ENCODE measurements at regions not wholly inside any gene's neighbourhood (a gene's known extent, or its start where the extent isn't known, plus 50 kb on each side); places are given as distances from the start of the nearest gene placed in this dataset.
"Not testable (repeated sequence)": the region's sequence is repeated elsewhere in the genome, so short reads cannot be mapped to it uniquely, and the experiment has no call there.

DNA sequence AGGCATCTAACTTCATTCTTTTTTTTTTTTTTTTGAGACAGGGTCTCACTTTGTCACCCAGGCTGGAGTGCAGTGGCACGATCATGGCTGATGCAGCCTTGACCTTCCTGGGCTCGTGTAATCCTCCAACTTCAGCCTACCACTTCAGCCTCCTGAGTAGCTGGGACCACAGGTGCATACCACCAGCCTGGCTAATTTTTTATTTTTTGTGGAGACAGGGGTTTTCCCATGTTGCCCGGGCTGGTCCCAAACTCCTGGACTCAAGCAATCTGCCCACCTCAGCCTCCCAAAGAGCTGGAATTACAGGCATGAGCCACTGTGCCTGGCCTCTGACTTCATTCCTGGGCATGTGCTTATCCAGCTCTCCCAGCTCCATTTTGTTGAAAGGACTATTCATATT lies 311.9 kb downstream of the RPS24 start:
- H3K4me3 Mint-ChIP-seq; intact Hi-C loops (cut with micrococcal nuclease); H3K4me1 Mint-ChIP-seq (ENCODE audit: low read depth); H3K9me3 Mint-ChIP-seq; H3K36me3 Mint-ChIP-seq (ENCODE audit: low read depth); CTCF ChIA-PET; DNase-seq; H3K27ac Mint-ChIP-seq; H3K27me3 Mint-ChIP-seq (ENCODE audit: low read depth): not testable (repeated sequence)

DNA sequence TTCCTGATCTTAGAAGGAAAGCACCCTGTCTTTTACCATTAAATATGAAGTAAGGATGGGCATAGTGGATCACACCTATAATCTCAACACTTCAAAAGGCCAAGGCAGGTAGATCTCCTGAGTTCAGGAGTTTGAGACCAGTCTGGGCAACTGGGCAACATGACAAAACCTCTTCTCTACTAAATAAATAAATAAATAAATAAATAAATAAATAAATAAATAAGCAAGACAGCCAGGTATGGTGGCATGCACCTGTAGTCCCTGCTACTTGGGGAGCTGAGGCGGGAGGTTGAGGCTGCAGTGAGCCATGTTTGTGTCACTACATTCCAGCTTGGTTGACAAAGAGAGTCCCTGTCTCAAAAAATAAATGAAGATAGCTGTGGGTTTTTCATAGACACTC lies 313.1 kb downstream of the RPS24 start:
- no peak for DNase-seq
- CTCF ChIA-PET: no interaction called here
- intact Hi-C loops (cut with micrococcal nuclease): no loop called here
- Mint-ChIP-seq H3K9me3 (no peaks in the 10 kb centered on the region), H3K27me3 (ENCODE audit: low read depth) (no peaks in the 10 kb centered on the region), H3K27ac (no peak overlapping the region), H3K4me3 (no peak overlapping the region), H3K4me1 (ENCODE audit: low read depth) (no peaks in the 10 kb centered on the region), H3K36me3 (ENCODE audit: low read depth) (no peaks in the 10 kb centered on the region)

DNA sequence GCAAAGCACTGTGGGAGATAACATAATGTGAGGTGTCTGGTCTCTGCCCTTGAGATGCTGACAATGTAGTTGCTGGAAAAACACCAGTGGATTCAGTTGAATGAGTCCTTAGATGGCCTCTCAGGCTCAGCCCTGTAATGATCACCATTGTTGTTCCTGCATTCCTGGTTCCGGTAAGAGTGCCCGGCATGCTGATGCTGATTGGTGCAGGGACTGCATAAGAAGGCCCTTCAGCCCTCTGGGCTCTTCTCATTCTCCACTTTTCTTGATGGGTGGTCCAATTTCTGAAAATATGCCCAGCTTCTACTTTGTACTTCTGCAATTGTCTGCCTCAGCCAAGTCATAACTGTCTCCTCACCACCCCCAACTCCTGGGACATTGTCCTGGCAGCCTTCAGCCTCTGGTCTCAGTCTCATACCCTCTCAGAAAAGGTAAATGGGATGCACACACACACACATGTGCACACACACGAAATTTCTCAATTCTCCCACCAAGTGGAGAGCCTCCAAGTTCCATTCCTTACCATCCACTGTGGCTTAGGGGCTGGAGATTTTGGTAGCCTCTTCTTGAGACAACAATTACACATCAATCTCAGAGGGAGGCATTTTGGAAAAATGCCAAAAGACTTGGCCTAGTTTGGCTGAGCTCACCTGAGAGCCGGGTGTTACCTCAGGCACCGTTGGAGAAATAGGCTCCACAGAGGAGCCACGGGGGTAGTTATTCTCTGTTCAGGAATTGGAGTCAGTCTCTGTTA lies 314.9 kb downstream of the RPS24 start:
- Mint-ChIP-seq H3K4me3 (no peak overlapping the region), H3K36me3 (ENCODE audit: low read depth) (no peaks in the 10 kb centered on the region), H3K9me3 (no peaks in the 10 kb centered on the region), H3K27me3 (ENCODE audit: low read depth) (no peaks in the 10 kb centered on the region), H3K4me1 (ENCODE audit: low read depth) (no peaks in the 10 kb centered on the region), H3K27ac (no peak overlapping the region)
- CTCF ChIA-PET: no interaction called here
- no peak for DNase-seq
- intact Hi-C loops (cut with micrococcal nuclease): no loop called here

DNA sequence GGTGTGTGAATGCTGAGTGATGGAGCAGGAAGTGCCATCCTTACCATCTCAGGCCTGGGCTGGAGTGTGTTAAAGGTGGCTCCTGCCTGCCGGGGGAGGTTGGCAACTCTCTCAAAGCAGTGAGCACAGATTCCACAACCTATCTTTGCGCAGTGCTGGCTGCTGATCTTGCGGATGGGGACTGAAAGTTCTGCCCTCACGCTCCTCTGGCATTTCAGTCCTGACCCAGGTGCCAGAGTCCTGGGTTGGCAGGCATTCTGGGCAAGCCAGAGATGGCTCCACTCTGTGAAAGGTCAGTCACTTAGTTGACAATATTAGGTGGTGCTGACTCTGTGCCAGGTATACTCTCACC lies 315.5 kb downstream of the RPS24 start:
- H3K27ac Mint-ChIP-seq: no peak overlapping the region
- DNase-seq: no peak
- H3K4me3 Mint-ChIP-seq: no peak overlapping the region
- H3K36me3 Mint-ChIP-seq (ENCODE audit: low read depth): no peaks in the 10 kb centered on the region
- no peaks in the 10 kb centered on the region for H3K9me3 Mint-ChIP-seq
- H3K4me1 Mint-ChIP-seq (ENCODE audit: low read depth): no peaks in the 10 kb centered on the region
- H3K27me3 Mint-ChIP-seq (ENCODE audit: low read depth): no peaks in the 10 kb centered on the region
- intact Hi-C loops (cut with micrococcal nuclease): no loop called here
- CTCF ChIA-PET: no interaction called here

DNA sequence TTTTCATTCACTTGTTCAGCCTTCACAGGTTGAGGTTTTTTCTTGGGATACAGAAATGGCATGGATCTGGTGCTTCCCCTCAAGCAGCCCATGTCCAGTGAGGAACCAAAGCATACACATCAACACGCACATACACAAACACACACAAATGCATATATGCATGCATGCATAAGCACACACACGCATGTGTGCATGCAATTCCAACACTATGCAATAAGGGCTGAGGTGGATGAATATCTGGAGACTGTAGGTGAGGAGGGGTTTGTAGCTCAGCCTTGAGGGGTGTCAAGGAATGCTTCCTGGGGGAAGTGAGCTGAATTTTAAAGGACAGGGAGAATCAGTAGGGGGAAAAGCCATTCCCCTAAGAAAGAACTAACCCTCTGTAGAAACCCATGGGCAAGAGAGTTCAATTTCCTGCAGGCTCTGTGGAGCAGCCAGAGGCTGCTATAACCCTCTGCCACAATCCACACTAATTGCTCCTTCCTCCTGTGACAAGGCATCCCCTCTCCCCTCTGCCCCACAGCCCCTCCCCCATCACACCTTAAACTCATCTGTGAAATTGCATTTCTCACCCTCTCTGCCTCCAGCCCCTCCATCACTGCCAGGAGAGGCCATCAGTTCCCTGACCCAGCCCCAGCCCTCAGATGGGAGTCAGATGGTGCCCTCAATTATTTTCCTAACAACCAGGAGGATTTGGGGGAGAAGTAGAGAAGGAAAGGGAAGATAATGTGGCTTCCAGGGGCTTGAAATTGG lies 316.4 kb downstream of the RPS24 start:
- intact Hi-C loops (cut with micrococcal nuclease): no loop called here
- Mint-ChIP-seq H3K9me3 (no peaks in the 10 kb centered on the region), H3K36me3 (ENCODE audit: low read depth) (no peaks in the 10 kb centered on the region), H3K27me3 (ENCODE audit: low read depth) (no peaks in the 10 kb centered on the region), H3K27ac (no peak overlapping the region), H3K4me1 (ENCODE audit: low read depth) (no peaks in the 10 kb centered on the region), H3K4me3 (no peak overlapping the region)
- no peak for DNase-seq
- CTCF ChIA-PET: interaction anchor here (1.1 kb wide), 1 partner anchor 48 kb away, joined by 3 read pairs; no protein-coding TSS in a partner anchor

DNA sequence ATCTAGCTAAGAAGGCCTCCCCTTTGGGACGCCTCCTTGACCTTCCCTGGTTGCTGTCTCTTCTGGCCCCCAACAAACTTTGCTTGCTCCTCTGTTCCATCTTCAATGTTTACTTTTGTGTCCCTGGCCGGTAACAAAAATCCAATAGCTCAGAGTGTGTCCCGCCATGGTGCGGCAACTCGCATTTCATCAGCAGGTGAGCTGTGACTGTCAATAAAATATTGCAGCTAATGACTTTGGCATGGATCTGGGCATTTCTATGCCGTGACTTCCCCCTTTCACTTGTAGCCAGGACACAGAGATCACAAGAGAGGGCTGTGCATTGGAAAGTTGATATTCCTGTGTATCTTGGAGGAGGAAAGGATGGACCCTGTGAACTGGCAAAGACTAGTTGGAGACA lies 317.6 kb downstream of the RPS24 start:
- CTCF ChIA-PET: interaction anchor here (1.1 kb wide), 1 partner anchor 49 kb away, joined by 3 read pairs; no protein-coding TSS in a partner anchor
- no peak for DNase-seq
- no peak overlapping the region for H3K27ac Mint-ChIP-seq
- intact Hi-C loops (cut with micrococcal nuclease): no loop called here
- no peaks in the 10 kb centered on the region for H3K27me3 Mint-ChIP-seq (ENCODE audit: low read depth)
- no peaks in the 10 kb centered on the region for H3K9me3 Mint-ChIP-seq
- H3K4me3 Mint-ChIP-seq: no peak overlapping the region
- no peaks in the 10 kb centered on the region for H3K36me3 Mint-ChIP-seq (ENCODE audit: low read depth)
- no peaks in the 10 kb centered on the region for H3K4me1 Mint-ChIP-seq (ENCODE audit: low read depth)

DNA sequence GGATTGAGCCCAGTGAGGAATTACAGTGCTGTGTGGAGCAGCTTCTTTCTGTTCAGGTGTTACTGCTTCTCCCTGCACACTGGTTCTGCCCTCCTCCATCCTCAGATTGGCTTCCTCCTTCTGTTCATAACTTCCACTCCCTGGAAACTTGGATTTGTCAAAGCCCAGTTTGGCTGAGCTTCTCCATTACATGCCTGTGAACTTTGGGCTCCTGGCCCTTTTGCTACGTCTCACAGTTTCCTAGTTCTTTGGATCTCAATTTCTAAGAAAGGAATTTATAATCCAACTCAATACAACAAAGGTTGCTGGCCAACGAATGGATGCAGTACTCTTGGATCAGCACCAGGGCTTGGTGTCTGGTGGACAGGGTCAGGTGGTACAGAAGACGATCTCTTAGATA lies 318.1 kb downstream of the RPS24 start:
- no peak for DNase-seq
- CTCF ChIA-PET: no interaction called here
- Mint-ChIP-seq H3K4me1 (ENCODE audit: low read depth) (no peaks in the 10 kb centered on the region), H3K27ac (no peak overlapping the region), H3K27me3 (ENCODE audit: low read depth) (no peaks in the 10 kb centered on the region), H3K9me3 (no peaks in the 10 kb centered on the region), H3K36me3 (ENCODE audit: low read depth) (no peaks in the 10 kb centered on the region), H3K4me3 (no peak overlapping the region)
- intact Hi-C loops (cut with micrococcal nuclease): no loop called here

DNA sequence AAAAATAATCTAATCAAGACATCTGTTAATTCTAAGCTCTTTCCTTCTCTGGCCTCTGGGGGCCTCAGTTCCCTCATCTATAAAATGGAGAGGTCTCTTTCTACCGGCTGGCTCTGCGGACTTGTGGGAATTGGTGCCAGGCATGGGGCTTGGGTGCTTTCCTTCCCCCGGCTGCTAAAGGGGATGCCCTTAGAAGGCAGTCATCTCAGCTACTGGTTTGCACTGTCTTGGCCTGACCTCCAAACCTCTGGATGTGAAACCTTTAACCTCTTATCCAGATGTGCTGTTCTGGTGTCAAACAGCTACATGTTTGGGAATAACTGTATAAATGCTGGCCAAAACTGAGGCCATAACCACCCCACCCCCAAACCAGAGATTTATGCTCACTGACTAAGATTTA lies 320.0 kb downstream of the RPS24 start:
- CTCF ChIA-PET: interaction anchor here (1.2 kb wide), 1 partner anchor 306 kb away, joined by 3 read pairs; no protein-coding TSS in a partner anchor
- H3K4me3 Mint-ChIP-seq: no peak overlapping the region
- no peaks in the 10 kb centered on the region for H3K9me3 Mint-ChIP-seq
- no peak overlapping the region for H3K27ac Mint-ChIP-seq
- H3K36me3 Mint-ChIP-seq (ENCODE audit: low read depth): no peaks in the 10 kb centered on the region
- no peak for DNase-seq
- no peaks in the 10 kb centered on the region for H3K4me1 Mint-ChIP-seq (ENCODE audit: low read depth)
- intact Hi-C loops (cut with micrococcal nuclease): no loop called here
- no peaks in the 10 kb centered on the region for H3K27me3 Mint-ChIP-seq (ENCODE audit: low read depth)

DNA sequence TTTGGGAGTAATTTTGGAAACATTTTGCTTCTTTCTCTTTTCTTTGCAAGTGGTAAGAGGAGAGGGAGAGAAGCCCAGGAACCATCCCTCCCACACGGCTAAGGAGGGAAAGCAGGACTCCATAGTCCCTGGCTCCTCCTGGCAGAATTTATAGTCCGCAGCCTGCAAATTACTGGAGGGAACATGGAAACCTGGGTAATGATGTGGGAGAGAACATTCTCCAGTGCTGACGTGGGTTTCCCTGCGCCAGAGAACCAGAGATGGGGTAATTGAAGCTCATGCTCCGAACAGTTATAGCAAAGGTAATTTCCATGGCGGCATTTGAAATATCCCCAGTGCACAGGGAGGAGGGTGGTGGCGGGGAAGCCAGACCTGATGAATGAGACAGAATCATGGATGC lies 320.4 kb downstream of the RPS24 start:
- Mint-ChIP-seq H3K36me3 (ENCODE audit: low read depth) (no peaks in the 10 kb centered on the region), H3K27ac (no peak overlapping the region)
- intact Hi-C loops (cut with micrococcal nuclease): no loop called here

DNA sequence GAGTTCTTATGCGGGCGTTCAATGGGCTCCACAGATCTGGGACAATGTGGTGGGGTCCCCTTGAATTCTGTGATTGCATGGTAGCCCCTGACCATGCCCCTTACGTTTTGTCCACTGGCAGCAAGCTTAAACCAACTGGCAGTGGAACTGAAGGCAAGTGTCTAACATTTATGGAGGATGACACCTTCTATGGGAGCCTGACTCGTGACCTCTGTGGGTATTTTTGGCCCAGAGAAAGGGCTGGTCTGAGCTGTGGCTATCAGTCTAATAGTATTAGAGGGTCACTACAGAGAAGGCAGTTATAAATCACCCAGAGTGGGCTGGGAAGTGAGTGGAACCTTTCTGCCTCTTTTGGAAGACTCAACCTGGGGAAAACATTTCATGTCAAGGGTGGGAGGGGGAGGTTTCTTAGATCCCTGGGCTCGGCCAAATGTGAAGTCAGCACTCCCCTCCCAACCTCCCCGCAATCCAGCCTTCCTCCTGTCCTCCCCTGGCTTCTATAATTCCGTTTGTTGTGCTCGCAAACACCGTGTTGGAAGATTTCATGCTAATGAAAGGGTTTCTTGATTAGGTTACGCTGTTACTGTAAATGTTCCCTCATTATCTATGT lies 322.7 kb downstream of the RPS24 start:
- Mint-ChIP-seq H3K4me3 (no peak overlapping the region), H3K27me3 (ENCODE audit: low read depth) (no peaks in the 10 kb centered on the region), H3K4me1 (ENCODE audit: low read depth) (no peaks in the 10 kb centered on the region), H3K27ac (no peak overlapping the region), H3K36me3 (ENCODE audit: low read depth) (no peaks in the 10 kb centered on the region), H3K9me3 (no peaks in the 10 kb centered on the region)
- DNase-seq: no peak
- intact Hi-C loops (cut with micrococcal nuclease): no loop called here
- CTCF ChIA-PET: no interaction called here

More for the DNA sequence above, 320.4 kb downstream of the RPS24 start:
- CTCF ChIA-PET: interaction anchor here (1.2 kb wide), 1 partner anchor 306 kb away, joined by 3 read pairs; no protein-coding TSS in a partner anchor
- H3K9me3 Mint-ChIP-seq: no peaks in the 10 kb centered on the region
- no peaks in the 10 kb centered on the region for H3K27me3 Mint-ChIP-seq (ENCODE audit: low read depth)
- DNase-seq: no peak
- H3K4me1 Mint-ChIP-seq (ENCODE audit: low read depth): no peaks in the 10 kb centered on the region
- H3K4me3 Mint-ChIP-seq: no peak overlapping the region

DNA sequence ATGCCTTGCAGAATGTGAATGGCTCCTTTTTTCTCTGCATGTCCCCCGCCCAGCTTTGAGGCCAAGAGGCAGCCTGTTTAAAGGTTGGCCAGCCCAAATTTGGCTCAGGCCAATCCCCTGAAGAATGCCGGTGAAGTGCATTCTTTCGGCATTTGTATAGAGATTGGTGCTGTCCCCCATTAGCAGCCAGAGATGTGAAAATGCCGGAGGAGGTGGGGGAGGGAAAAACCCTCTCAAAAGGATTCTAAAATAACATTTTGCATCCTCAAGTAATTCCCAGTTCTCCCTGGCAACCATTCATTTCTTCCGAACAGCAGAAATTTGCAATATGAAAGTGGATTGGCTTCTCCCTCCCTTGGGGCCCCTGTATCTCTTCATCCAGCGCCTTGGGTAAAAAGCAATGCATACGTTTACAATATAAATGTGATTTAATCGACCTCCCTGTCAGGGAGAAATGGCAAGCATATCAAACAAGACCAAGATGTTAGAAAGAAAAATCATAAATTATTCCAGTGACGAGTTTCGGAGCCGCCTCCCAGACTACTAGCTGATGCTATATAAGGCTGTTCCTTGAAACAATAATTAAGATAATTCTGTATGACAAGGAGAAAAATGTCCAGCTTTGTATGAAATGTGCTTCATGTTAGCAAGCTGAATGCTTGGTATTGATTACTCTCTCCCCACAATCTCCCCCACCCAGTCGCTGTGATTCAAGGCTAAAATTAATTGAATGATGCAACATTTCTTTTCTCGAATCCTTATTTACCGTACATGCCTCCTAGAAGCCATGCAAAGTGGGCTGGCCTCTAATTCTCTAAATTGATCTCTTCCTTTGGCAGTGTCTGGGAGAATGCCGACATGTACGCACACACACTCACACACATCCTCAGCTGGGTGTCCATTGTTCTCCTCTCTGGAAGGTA lies 323.7 kb downstream of the RPS24 start:
- Mint-ChIP-seq H3K36me3 (ENCODE audit: low read depth) (no peaks in the 10 kb centered on the region), H3K4me1 (ENCODE audit: low read depth) (peaks cover 9% of the 10 kb centered on the region), H3K27me3 (ENCODE audit: low read depth) (no peaks in the 10 kb centered on the region), H3K9me3 (no peaks in the 10 kb centered on the region), H3K4me3 (no peak overlapping the region), H3K27ac (no peak overlapping the region)
- CTCF ChIA-PET: no interaction called here
- intact Hi-C loops (cut with micrococcal nuclease): no loop called here
- no peak for DNase-seq

DNA sequence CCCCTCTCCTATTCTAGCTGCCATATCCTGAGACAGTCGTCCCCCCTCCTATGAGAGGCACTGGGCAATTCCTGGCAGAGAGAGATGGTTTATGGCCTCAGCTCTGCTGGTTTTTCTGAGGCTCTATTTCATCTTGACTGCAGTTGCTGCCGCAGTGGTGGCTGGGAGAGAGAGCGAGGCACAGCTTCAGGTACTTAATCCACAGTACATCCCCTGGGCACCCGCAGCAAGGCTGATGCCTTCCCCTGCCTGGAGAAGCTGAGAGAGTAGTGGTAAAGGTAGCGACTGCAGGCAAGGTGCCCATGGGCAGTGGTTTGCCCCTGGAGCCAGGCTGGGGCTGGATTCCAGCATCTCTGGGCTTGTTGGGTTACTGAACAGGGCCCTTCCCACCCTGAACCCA lies 324.7 kb downstream of the RPS24 start:
- peaks cover 13% of the 10 kb centered on the region for H3K4me1 Mint-ChIP-seq (ENCODE audit: low read depth)
- H3K9me3 Mint-ChIP-seq: no peaks in the 10 kb centered on the region
- intact Hi-C loops (cut with micrococcal nuclease): no loop called here
- no peak overlapping the region for H3K4me3 Mint-ChIP-seq
- no peak for DNase-seq
- CTCF ChIA-PET: no interaction called here
- H3K27ac Mint-ChIP-seq: no peak overlapping the region
- H3K36me3 Mint-ChIP-seq (ENCODE audit: low read depth): no peaks in the 10 kb centered on the region
- no peaks in the 10 kb centered on the region for H3K27me3 Mint-ChIP-seq (ENCODE audit: low read depth)

Data from activated naive CD4-positive, alpha-beta T cell treated with anti-CD3 and anti-CD28 coated beads for 36 hours (primary cell).